Mesenteric fat pad (tissue), 1 donor: ENCODE measurements at regions not wholly inside any gene's neighbourhood (a gene's known extent, or its start where the extent isn't known, plus 50 kb on each side); places are given as distances from the start of the nearest gene placed in this dataset.
"Not testable (repeated sequence)": the region's sequence is repeated elsewhere in the genome, so short reads cannot be mapped to it uniquely, and the experiment has no call there.

ENCODE experiments used
- DNase-seq: peaks from one replicate; pipeline ENCODE4 v3.0.0-alpha.2; 2020; ENCODE audit warnings: low spot score
- donor health status: DM: yes; HTN: yes; CAD: no.

DNA sequence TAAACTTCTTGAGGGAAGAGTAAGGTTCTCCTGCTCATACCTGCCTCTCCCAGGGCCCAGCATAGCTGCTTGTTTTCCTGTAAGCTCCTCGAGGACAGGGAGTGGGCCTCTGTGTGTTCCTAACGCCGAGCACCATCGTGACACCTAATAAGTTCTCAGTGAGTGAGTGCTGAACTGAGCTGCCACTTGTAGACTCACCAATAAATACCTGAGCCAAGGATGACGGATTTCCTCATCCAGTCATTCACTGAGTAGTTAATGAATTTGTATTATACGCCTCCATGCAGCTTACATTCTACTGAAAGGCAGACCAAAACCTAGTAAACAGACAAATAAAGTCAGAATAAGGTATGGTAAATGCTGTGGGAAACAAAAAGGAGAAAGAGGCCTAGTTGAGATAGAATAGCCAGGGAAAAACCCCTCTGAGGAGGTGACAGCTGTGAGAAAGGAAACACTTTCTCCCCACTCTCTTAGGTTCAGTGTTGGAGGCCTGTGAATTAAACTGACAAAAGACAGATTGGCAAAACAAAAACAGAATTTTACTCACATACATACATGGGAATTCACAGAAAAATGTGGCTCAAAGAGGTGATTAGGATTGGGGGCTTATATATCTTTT, 138.6 kb downstream of the B3GNT2 start:
- DNase-seq, result no peak

DNA sequence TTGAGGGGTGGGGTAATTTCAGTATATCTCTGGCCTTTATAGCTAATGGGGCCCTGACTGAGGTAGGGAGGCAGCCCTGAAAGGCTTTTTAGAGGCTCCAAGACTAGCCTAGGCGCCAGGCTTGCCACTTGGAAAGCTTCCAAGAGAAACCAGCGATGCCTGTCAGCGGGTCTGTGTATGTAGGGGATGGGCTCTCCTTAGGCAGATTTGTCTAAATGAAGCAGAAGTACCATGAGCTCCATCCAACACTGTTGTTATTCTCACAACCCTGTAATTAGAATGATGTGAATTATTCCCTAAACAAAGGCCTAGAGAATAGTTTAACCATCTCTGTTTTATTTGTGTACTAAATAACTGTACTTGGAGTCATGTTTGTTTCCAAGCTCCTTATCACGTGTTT, 138.1 kb downstream of the B3GNT2 start:
- DNase-seq, result no peak

DNA sequence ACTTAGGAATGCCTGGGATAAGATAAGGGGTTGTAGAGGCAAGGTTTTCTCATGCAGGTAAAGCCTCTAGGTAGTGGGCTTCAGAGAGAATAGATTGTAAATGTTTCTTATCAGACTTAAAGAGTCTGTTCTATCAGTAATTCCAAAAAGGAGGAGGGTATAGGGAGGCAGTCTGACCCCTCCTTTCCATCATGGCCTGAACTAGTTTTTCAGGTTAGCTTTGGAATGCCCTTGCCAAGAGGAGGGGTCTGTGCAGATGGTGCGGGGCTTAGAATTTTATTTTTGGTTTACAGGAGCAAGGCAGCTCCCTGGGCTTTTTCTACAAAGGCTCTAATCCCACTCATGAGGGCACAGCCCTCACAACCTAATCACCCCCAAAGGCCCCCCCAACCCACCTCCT, 135.0 kb downstream of the B3GNT2 start:
- DNase-seq, result no peak

- DNase-seq, result no peak
Observed at GRCh38 chr2:62329797-62330196, 133.9 kb downstream of the B3GNT2 start.

DNA sequence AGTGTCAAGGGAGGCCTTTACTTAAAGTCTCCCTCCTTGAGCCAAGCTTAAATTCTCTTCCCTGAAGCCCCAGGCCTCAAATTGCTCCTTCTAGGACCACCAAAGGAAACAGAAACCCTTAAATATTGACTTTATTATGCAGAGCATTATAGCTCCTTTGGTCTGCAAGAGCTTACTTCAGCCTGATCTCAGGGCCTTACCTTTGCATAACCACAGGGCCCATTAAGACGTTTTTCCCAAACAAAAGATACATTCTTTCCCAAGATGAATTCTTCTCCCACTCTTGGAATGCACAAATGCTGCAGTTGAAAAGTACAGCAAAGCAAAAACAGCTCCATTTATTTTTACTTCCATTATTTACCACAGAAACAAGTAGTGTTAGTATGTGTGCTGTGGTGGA, 130.8 kb downstream of the B3GNT2 start:
- DNase-seq, result no peak

GRCh38 chr2:62325398-62325797, 129.5 kb downstream of the B3GNT2 start:
- DNase-seq, result no peak

GRCh38 chr2:62321380-62322289, 125.7 kb downstream of the B3GNT2 start:
- DNase-seq, result no peak

DNA sequence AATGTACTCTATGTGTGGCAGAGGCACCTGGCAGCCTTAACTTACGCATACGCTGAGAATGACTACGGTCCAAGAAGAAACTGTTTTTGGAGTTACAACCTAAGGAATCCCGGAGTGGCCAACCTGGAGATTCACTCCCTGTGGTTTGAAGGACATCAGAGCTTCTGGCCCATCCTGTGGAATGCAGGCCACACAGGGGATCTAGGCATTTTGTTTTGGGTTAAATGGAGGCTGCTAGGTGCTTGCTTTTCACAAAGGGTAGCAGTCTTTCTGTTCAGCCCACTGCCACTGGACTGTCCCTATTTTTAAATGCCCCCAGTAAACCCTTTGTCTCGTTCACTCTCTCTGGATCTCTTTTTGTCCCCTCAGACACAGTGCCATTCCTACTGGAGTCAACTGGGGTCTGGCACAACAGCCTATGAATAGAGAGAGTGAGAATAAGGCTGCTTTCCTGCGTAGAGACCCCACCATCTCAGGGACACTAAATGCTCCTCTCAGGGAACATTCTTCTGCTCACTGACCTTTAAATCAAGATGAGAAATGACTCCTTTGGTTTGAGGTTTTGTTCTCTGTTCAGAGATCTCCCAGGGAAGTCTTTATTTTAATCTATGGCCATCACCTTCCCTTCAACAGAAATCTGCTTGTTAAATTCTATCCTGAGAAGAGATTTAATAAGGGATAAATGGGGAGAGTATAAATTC, 124.9 kb downstream of the B3GNT2 start:
- DNase-seq, result no peak

DNA sequence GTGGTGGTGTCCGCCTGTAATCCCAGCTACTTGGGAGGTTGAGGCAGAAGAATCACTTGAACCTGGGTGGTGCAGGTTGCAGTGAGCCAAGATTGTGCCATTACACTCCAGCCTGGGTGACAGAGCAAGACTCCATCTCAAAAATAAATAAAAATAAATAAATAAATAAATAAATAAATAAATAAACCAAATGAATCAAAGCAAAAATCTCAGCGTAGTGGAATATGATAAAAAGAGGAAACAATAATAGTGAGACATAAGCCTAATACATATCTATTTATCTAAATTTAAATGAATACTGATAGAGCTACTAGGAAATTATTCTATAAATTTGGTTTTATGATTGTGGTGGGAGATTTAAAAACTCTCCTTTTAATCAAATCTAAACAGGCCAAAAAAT, 124.2 kb downstream of the B3GNT2 start:
- not testable (repeated sequence) for DNase-seq

DNA sequence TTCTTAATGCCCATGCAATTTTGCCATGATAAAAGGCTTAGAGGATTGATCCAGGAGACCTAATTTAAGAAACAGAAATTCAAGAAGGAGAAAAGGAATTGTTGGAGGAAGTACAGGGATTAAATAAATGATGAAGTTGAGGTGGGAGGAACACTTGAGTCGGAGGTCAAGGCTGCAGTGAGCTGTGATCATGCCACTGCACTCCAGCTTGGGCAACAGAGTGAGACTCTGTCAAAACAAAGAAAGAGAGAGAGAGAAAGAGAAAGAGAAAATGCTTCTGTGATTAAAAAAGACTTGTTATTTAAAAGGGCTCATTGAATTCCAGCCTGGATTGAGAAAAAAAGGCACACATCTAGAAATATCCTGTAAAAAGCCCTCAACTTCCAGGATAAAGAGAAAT, 123.2 kb downstream of the B3GNT2 start:
- no peak for DNase-seq

- no peak for DNase-seq
Observed at GRCh38 chr2:62315476-62315875, 119.6 kb downstream of the B3GNT2 start.

DNA sequence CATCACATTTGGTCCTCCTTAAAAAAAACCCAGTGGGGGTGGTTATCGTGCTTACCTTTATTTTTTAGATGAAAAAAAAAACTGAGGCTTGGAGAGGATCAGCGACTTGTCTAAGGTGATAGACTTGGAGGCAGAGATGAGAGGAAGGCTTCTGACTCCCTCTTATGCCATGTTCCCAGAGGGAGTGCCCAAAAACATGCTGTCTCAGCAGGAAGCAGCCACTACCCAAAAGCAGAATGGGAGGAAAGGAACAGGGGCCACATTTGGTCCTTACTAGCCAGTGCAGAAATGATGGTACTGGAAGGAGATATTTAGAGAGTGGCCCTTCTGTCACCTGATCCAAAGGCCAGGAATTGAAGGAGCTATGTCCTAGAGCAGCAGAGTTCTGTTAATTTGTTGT, 118.4 kb downstream of the B3GNT2 start:
- DNase-seq, result no peak

DNA sequence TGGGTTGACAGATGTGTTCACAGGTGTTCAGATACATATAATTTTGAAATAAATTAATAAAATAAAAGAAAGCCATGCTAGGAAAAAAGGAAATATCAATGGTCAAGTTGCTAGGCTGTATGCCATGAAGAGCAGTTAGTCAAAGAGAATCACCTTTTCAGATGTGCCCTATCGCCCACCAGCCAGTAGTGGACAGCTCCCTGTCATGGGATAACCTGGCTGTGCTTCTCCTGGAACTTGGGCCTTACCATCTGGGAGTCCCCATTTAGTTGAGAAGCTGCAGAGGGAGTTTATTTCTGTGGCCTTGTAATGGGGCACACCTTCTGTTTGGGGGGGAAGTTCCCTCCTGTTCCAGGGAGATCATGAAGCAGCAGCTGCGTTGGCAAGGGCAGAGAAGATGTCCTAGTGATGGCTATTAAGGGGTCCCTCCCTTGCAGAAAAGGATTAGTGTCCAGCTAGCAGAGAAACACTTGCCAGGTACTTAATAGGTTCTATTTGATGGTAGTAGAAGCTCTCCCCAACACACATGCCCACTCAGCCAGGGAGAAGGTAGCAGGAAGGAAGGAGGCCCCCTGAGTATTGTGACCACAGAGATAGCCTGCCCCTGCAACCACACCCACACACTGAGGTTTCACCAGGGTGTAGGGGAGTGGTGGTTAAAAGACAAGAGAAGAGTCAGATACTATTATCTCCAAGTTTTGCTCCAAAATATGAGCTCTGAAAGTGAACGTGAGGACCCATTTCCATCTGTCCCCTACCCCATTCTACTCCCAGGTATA, 117.7 kb downstream of the B3GNT2 start:
- no peak for DNase-seq

- DNase-seq, result no peak
Observed at GRCh38 chr2:62309465-62310091, 113.7 kb downstream of the B3GNT2 start.

DNA sequence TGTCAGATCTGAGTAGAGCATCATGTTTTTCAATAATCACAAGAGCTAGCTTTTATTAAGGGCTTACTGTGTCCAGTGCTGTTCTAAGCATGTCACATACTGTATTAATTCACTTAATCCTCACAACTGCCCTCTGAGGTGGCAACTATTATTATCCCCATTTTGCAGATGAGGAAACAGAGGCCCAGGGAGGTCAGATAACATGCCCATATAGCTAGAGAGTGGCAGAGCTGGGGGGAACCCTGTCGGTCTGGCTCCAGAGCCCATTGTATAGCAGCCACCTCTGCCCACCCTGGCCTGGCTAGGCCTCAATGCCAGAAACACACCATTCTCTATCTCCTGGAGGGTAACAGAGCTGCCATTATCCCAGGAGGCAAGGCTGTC, 113.2 kb downstream of the B3GNT2 start:
- no peak for DNase-seq

GRCh38 chr2:62307469-62308389, 111.8 kb downstream of the B3GNT2 start:
- DNase-seq, result no peak

DNA sequence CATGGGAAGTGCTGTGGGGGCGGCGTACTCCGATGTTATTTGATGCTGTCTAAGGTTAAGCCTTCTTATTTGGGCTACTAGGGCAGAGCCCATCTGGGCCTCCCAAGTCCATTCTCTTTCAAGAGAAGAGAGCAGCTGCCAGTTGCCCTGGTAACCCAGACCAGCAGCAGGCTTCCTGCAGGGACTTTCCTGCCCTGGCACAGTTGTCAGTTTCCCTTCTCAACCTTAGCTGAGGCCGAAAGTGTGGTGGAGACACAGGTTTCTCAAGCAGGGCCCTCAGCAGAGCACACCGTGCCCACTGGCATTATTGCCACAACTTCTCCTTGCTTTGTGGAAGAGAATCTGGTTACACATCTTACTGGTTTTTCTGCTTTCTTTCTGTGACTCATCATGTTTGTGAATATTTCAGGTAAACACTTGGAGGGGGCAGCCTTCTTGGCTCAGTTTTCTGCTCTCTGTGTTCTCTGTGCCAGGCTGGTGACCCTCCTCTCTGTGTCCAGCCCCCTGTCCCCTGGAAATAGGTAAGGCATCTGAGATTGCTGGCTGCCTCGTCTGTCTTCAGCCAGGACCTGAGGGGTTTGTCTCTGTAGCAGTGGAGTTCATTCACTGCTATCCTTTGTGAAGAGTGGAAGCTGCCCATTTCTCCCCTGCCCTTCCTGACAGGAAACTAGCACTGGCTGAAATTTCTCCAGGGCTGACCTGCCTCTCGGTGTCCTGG, 111.0 kb downstream of the B3GNT2 start:
- DNase-seq, result no peak

DNA sequence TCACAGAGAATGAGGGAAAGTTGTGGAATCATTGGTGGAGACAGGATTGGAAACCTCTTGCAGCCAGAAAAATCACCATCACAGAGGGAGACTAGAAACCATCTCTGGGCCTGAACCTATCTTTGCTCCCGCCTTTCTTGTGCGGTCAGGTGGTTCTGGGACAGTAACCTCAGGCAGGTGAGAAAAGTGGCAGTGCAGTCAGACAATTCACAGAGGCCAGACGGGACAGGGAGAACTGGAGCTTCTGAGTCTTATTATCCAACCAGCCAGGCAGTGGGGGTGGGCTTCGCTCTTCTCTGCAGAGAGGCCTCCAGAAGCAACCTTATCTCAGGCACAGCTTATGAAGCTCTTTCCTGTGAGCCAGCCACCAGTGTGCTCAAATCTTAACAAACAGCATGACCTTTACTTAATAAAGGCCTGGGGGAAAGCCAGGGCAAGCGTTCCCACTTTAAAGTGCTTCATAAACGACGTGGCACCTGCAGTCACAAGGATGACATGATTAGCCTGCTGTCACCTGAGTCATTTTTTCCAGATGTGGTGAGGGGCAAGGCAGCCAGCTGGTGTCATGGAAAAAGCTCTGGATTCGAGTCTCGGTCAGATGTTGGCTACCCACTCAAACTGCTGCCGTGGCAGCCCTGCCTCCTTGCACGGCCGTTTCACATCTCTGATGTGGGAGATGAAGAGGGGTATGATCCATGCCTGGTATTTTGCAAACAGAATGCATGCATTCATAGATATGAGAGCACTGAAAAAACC, 109.7 kb downstream of the B3GNT2 start:
- DNase-seq, result no peak
